A549 (cell line): ENCODE measurements at regions not wholly inside any gene's neighbourhood (a gene's known extent, or its start where the extent isn't known, plus 50 kb on each side); places are given as distances from the start of the nearest gene placed in this dataset.

Experiments used
- BHLHE40 ChIP-seq: IDR thresholded peaks from 2 replicates; pipeline ENCODE4 v1.6.1; 2012; ENCODE audit warnings: low read depth, low read length, inconsistent platforms
- CEBPB ChIP-seq, 2 experiments: fragments of >200 bp in 1 of 2; sonication (Bioruptor Twin) in 1 of 2; formaldehyde crosslinking in 1 of 2; IDR thresholded peaks; 2 replicates each; pipeline ENCODE4 v1.6.1; 2012 to 2016
- CHD2 ChIP-seq: fragments of 150-350 bp; IDR thresholded peaks from 2 replicates; pipeline ENCODE4 v1.6.1; 2014; ENCODE audit warnings: low read length; ENCODE audit not compliant: partially characterized antibody
- CTCF ChIP-seq: fragments of >200 bp; sonication (Bioruptor Twin); formaldehyde crosslinking; IDR thresholded peaks from 3 replicates; pipeline ENCODE4 v1.5.1; 2016
- EHMT2 ChIP-seq: fragments of 200-600 bp; sonication (generic); IDR thresholded peaks from 2 replicates; pipeline ENCODE4 v1.6.1; 2016; ENCODE audit warnings: antibody characterized with exemption, low read depth, mild to moderate bottlenecking, moderate library complexity
- EP300 ChIP-seq, 2 experiments: fragments of >200 bp; sonication (Bioruptor Twin); formaldehyde crosslinking; IDR thresholded peaks; 2 replicates in 1 of 2; 3 replicates in 1 of 2; pipeline ENCODE4 v1.6.1; 2016 to 2017
- ESRRA ChIP-seq: fragments of 150-350 bp; IDR thresholded peaks from 2 replicates; pipeline ENCODE4 v1.6.1; 2014; ENCODE audit warnings: mild to moderate bottlenecking, low read length, borderline replicate concordance
- HDAC2 ChIP-seq: fragments of 200-600 bp; sonication (generic); IDR thresholded peaks from 2 replicates; pipeline ENCODE4 v1.6.1; 2016
- MAX ChIP-seq: IDR thresholded peaks from 2 replicates; pipeline ENCODE4 v1.6.1; 2012
- PHF8 ChIP-seq: fragments of 200-600 bp; sonication (generic); IDR thresholded peaks from 2 replicates; pipeline ENCODE4 v1.6.1; 2016; ENCODE audit warnings: low read depth, mild to moderate bottlenecking, antibody characterized with exemption, moderate library complexity, borderline replicate concordance
- POLR2A ChIP-seq: IDR thresholded peaks from 2 replicates; pipeline ENCODE4 v1.6.1; 2012; ENCODE audit warnings: mild to moderate bottlenecking, low read length
- RAD21 ChIP-seq, 2 experiments: fragments of >200 bp in 1 of 2; sonication (Bioruptor Twin) in 1 of 2; formaldehyde crosslinking in 1 of 2; IDR thresholded peaks in 1 of 2; conservative IDR thresholded peaks in 1 of 2; 2 replicates in 1 of 2; 3 replicates in 1 of 2; pipeline ENCODE4 v1.6.1; 2012 to 2018; ENCODE audit warnings: inconsistent platforms in 1 of 2
- USF2 ChIP-seq: fragments of 450-650 bp; IDR thresholded peaks from 2 replicates; pipeline ENCODE4 v1.6.1; 2014; ENCODE audit warnings: antibody characterized with exemption

- no peak for TF ChIP-seq CTCF
- no peak for TF ChIP-seq PHF8
- TF ChIP-seq HDAC2 = no peak
- TF ChIP-seq CEBPB (IDR thresholded peaks at IDR 0.05) = no peak
- no peak for TF ChIP-seq ESRRA
- TF ChIP-seq BHLHE40 = no peak
- no peak for TF ChIP-seq MAX
- no peak for TF ChIP-seq POLR2A
- no peak for TF ChIP-seq CHD2
- TF ChIP-seq USF2 = no peak
- no peak for TF ChIP-seq RAD21 (conservative IDR thresholded peaks at IDR 0.05 in 1 of 2, IDR thresholded peaks at IDR 0.05 in 1 of 2)
- no peak for TF ChIP-seq EP300 (IDR thresholded peaks at IDR 0.05)
- no peak for TF ChIP-seq EHMT2
These were observed 553.7 kb downstream of the FLRT2 start for GRCh38 chr14:86083616-86084015.
